Ishikawa (cell line): ENCODE measurements at regions not wholly inside any gene's neighbourhood (a gene's known extent, or its start where the extent isn't known, plus 50 kb on each side); places are given as distances from the start of the nearest gene placed in this dataset.

Experiments used
- EGR1 ChIP-seq: IDR thresholded peaks from 2 replicates; pipeline ENCODE4 v1.6.1; 2012
- EP300 ChIP-seq: IDR thresholded peaks from 2 replicates; pipeline ENCODE4 v1.6.1; 2012; ENCODE audit warnings: borderline replicate concordance
- FOXM1 ChIP-seq: IDR thresholded peaks from 2 replicates; pipeline ENCODE4 v1.6.1; 2012; ENCODE audit warnings: low read depth, borderline replicate concordance
- TF ChIP-seq, protein P1 (sequence below): IDR thresholded peaks from 2 replicates; pipeline ENCODE4 v1.6.1; 2012; ENCODE audit warnings: low read depth, mild to moderate bottlenecking

GRCh38 chr10:124289851-124290795, 128.6 kb downstream of the OAT start:
- TF ChIP-seq FOXM1 (no peak), EP300 (no peak), EGR1 (no peak)
- TF ChIP-seq, protein P1, sequence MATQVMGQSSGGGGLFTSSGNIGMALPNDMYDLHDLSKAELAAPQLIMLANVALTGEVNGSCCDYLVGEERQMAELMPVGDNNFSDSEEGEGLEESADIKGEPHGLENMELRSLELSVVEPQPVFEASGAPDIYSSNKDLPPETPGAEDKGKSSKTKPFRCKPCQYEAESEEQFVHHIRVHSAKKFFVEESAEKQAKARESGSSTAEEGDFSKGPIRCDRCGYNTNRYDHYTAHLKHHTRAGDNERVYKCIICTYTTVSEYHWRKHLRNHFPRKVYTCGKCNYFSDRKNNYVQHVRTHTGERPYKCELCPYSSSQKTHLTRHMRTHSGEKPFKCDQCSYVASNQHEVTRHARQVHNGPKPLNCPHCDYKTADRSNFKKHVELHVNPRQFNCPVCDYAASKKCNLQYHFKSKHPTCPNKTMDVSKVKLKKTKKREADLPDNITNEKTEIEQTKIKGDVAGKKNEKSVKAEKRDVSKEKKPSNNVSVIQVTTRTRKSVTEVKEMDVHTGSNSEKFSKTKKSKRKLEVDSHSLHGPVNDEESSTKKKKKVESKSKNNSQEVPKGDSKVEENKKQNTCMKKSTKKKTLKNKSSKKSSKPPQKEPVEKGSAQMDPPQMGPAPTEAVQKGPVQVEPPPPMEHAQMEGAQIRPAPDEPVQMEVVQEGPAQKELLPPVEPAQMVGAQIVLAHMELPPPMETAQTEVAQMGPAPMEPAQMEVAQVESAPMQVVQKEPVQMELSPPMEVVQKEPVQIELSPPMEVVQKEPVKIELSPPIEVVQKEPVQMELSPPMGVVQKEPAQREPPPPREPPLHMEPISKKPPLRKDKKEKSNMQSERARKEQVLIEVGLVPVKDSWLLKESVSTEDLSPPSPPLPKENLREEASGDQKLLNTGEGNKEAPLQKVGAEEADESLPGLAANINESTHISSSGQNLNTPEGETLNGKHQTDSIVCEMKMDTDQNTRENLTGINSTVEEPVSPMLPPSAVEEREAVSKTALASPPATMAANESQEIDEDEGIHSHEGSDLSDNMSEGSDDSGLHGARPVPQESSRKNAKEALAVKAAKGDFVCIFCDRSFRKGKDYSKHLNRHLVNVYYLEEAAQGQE, result no peak
